ENCODE measurements at regions not wholly inside any gene's neighbourhood (a gene's known extent, or its start where the extent isn't known, plus 50 kb on each side); places are given as distances from the start of the nearest gene placed in this dataset.

DNA sequence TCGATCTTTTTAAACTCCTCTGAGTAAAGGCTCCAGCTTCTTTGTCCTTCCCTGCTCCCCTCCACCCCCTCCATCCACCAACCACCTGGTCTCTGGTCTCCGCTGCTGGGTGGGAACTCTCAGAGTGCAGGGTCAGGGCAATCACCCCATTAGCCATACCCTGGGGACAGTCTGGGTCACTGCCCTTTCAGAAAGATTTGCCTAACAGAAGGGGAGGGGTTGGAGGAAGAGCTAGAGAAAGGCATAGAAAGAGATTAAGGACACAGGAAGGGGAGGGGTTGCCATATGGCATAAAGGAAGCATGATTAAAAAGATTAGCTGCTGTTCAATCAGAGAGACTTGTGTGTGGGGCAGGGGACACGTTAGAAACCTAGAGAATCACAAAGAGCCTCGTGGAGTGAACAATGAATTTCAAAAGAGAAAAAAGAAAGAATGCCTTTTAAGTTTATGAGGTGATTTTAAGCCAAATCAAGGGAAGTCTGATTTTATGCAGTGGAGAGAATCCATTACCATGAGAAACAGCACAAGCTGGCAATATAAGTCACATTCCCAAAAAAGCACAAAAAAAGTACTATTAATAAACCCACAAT lies 115.5 kb upstream of the ACSL4 start:
- TF ChIP-seq POLR2A (IDR thresholded peaks at IDR 0.05): no peak
- TF ChIP-seq CTCF (IDR thresholded peaks at IDR 0.05): no peak
